Hindlimb muscle (tissue), 1 donor: ENCODE measurements at regions not wholly inside any gene's neighbourhood (a gene's known extent, or its start where the extent isn't known, plus 50 kb on each side); places are given as distances from the start of the nearest gene placed in this dataset.
"Not testable (repeated sequence)": the region's sequence is repeated elsewhere in the genome, so short reads cannot be mapped to it uniquely, and the experiment has no call there.

ENCODE experiments used
- DNase-seq: peaks from one replicate; pipeline ENCODE4 v3.0.0-alpha.2; 2013

DNA sequence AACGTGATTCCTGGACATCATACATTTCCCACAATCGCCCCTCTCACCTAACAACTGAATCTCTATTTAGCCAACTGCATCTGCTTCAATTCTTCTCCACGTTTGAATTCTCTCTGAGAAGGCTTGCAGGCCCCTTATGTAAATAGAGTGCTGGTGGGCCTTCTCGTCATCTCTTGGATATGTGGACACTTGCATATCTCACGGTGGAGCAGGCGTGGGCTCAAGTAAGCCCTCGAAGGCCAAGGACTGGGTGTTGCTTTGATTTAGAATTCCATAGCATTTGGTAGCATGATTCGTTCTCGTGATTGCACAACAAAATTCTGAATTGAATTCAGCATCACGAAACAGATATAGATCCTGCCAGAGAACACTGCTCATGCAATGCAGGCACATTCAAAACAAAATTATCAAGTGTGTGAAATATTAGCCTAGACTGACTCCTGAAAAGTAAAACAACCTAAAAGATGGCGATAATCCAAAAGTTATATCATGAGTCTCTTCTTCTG is 613.6 kb downstream of the TFAP2A start:
- no peak for DNase-seq

DNA sequence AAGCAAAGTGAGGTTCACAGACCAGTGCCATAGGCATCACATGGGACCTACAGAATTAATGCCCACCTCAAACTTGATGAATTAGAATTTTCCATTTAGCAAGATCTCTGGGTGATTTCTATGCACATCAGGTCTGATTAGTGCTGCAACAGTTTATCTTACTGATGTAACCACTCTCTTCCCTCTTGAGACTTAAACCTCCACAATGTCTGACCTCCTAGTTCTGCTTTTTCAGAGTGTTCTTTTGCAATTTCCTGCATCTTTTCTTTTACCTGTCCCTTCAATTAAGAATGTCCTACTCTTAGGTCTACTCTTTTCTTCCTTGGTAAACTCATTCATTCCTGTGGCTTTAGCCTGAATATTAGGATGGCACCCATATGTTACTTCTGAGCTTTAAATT is 615.3 kb downstream of the TFAP2A start:
- DNase-seq, result no peak

DNA sequence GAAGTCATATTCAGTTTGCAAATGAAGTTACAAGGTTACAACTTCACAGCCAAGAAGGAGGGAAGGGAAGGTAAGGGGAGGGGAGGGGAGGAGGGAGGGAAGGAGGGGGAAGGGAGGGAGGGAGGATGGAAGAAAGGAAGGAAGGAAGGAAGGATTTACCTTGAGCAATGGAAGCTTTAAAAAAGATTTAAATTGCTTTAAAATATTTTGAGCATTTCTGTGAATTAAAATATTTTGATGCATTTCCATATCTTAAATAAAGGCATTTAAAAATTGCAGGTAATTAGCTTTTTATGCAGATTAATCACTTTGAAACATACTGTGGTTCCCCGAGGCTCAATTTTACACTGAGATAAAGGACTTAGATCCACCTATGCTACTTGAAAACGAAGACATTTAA is 618.0 kb downstream of the TFAP2A start:
- no peak for DNase-seq

DNA sequence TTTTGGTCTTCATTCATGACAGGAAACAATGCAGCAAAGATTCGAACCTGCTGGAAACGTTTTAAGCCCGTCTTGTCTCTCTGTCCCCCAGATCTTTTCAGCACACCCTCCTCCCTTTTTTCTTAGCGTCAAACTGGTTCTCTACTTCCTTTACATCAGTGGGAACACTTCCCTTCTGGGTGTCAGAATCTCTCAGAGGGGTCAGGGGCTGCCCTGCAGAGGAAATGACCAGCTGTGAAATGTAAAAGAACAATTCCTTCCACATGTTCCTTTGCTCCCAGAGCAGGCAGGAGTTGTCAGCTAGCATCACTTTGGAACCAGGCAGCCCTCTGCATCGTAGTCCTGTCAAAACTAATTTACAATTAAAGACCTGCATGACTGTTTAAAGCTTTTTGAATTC is 619.0 kb downstream of the TFAP2A start:
- DNase-seq, result no peak

DNA sequence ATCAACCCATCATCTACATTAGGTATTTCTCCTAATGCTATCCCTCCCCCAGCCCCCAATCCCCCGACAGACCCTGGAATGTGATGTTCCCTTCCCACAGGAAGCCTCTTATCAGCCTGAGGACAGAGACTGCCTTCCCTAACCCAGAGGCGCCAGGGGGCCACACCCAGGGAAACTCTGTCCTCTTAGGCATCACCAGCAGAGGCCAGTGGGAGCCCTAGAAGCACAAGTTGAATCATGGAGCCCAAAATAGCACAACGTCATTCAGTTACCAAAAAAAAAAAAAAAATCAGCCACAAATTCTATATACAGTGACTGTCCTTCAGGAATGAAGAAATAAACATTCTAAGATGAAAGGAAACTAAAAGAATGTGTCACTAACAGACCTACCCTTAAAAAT is 625.7 kb downstream of the TFAP2A start:
- DNase-seq, result no peak

DNA sequence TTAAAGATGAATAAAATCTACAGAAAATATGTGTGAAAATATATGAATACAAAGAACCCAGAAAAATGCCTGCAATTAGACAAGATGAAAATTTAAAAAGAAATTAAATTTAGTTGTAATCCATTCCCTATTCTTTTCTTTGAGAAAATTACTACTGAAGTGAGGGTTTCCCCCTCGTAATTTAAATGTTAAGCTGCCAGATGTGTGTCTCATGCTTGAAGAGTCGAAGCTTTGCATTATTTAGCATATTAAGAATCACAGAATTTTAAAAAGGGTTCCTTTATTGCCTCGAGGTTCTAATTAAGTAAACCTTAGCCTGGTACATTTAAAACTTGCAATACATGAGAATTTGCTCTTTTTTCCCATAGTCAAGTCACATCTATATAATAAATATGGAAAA is 630.1 kb downstream of the TFAP2A start:
- DNase-seq, result no peak

DNA sequence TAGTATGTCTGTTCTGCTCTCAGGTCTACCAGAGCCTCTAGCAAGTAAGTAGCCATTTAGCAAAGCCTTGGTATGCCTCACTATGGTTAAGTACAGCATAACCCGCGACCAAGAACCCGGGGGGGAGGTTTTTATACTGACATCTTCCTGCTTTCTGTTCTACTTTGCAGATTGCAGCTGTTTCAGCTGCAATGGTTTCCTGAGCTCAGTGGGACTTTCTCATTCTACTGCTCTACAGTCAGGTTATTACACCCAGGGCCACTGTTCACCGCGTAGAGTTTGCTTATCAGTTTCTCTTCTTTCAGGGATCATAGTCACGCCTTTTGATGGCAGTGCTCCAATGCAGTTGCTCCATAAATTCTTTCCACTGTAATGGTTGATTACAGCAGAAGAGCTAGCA is 631.3 kb downstream of the TFAP2A start:
- DNase-seq, result no peak

DNA sequence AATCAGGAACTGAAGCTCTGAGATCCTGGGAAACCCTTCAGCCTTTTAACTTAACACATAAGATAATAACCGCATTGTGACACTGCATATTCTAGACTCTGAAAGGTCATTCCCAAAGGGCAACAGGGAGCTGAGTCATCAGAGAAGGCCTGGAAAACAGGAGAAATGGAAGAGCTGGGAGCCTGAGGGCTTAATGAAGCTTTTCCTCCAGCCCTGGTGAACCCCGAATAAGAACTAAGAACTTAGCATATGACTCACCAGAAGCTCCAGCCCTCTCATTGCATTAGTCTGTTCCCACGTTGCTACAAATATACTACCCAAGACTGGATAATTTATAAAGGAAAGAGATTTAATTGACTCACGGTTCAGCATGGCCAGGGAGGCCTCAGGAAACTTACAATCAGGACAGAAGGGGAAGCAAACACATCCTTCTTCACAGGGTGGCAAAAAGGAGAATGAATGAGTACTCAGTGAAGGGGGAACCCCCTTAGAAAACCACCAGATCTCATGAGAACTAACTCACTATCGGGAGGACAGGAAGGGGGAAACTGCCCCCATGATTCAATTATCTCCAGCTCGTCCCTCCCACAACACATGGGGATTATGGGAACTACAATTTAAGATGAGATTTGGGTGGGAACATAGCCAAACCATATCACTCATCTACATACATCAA is 648.5 kb downstream of the TFAP2A start:
- no peak for DNase-seq

DNA sequence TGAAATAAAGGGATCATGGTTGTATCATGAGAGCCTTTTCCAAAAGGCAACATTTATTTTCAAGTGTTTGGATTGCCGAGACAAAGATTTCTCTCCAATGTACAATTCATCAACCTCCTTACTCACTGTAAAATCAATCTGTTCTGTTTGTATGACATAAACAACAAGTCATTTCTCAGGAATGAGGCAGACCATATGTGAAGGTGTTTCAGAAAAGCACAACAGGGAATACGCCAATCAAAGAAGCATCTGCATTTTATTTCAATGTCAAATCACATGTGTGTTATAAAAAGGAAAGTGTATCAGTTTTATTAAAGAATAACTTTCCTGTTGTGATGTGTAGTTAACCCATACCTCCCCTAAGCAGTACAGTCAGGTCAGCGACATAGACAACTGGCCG is 653.7 kb downstream of the TFAP2A start:
- no peak for DNase-seq

DNA sequence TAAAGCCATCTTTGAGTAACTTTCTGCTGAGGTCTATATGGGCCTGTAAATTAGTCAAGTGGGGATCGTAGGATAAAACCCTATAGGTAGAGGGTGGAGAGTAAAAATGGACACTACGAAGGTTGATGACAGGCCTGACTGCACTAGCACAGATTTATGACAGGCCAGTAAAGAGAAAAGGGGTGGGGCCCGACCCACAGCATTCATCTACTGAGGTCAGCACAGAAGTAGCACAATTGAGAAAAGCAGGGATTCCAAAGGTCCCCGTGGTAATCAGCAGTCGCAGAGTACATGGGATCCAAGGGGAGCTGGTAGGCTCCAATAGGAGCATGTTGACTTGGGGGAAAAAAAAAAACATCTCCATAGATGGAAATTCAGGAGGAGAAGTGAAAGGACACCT is 660.4 kb downstream of the TFAP2A start:
- no peak for DNase-seq

DNA sequence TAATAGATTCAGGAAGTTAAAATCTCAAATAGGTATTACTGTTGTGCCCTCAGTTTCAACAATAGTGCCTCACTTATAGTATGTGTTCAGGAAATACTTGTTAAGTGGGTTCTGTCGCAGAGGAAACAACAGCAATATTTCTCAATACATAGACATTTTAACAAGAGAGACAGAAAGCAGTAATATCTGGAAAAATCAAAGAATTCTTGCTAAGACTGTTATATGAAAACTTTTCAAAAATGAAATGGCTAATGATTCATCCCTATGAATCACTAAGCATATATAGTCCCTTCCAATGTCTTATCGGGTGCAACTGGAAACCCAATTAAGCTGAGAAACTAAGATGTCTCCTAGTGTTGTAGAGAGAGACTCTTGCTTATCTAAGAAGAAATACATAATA is 668.9 kb downstream of the TFAP2A start:
- no peak for DNase-seq

DNA sequence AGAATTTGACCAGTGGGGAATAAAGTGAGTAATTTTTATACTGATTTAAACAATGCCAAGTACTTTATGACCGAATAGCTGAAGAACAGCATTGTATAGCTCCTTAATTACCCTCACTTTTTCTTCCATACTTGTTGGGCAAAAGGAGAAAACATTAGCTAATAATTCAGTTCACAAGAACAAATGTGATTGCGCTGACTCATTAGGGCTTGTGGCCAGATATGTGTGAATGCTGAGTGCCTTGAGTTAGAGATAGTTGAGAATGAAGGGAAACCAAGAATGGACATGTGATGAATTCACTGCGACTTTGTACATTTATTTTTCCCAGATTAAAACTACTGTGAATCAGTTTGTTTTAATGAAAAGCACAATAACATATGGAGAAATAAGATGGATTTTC is 669.4 kb downstream of the TFAP2A start:
- DNase-seq, result no peak

DNA sequence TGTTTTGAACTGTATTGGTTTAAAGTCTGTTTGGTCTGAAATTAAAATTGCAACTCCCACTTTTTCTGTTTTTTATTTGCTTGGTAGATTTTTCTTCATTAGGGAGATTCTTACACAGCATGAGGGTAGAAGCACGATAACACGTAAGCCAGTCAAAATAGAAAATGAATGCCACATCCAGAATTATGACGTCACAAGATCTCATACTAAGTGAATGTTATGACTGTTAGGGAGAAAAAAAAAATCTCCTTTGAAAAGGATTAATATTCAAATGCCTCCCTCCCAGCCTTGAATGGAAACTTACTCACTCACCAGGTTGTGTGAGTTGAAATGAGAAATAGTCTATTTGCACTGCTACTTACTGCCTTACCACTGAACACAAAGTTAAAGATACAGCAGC is 670.8 kb downstream of the TFAP2A start:
- no peak for DNase-seq

DNA sequence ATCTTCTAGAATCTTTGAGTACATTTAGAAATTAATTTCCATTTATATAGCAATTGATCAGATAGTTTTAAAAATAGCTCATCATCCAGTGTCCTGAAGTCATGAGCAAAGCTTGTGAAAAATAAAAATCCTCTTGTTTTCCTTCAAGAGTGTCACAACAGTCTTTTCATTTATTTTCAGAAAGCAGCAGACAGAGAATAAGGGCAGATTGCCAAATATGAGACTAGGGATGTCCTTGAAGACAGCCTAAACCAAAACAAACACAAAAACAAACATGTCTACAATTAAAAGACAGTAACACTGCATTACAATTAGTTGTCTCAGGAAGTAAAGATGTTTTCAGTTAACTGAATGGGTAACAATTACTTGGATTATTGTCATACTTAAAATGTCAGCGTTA is 682.8 kb downstream of the TFAP2A start:
- no peak for DNase-seq

DNA sequence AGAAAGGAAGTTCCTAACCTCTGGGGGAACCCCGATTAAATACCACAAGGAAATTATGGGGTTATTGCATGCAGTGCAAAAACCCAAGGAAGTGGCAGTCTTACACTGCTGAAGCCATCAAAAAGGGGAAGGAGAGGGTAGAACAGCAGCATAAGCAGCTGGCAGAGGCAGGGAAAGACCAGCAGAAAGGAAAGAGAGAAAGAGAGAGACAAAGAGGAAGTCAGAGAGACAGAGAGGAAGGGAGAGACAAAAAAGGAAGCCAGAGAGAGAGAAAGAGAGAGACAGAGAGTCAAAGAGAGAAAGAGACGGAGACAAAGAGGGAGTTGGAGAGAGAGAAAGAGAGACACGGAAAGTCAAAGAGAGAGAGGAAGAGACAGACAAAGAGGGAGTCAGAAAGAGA is 689.1 kb downstream of the TFAP2A start:
- not testable (repeated sequence) for DNase-seq

DNA sequence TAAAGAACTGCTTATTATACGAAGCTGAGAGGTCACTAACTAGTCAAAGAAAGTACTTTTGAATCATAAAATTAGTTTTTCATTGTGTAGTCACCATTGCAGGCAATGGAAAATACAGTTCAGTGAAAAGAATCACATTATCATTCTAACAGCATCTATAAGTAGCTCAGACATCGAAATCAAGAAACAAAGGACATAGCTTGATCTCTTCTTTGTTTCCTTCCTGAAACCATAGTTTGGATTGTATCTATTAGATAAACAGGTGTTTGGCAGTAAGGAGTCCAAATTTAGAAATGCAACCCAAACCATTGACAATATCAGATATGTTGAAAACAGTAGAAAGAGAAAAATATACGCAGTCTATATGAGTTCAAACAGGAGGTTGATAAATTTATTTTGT is 697.3 kb downstream of the TFAP2A start:
- no peak for DNase-seq

DNA sequence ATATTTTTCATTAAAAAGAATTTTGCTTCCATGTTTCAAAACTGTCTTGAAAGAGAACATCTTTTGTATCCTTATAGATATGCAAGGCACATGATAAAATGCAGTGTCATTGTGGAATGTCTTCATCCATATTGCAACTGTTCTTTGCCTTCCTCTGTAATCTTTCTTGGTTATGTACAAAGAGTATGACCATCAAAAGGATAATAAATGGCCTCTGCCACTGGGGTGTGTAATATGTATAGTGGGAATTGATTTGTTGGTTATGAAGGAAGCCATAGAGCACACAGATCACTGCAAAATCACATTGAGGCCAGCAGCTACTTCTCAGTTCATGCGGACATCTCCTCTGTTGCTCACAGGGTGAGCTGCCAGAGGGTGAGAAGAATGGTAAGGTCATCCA is 703.5 kb downstream of the TFAP2A start:
- DNase-seq, result no peak

DNA sequence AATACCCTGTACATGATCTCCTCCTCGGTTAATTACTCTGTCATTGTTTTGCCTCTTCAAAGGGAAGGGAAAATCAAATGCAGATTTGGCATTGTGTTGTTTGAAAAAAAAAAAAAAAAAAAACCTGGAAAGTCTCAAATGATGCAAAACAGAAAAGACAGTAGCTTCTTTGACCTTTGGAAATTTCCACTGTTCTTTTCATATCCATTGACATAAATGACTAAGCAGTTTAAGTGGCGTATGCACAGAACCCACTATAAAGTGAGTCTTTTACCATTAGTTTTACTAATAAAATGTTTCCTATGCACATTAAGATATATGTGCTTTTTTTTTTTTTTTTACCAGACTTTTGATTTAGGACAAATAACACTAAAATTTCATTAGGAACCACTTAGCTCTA is 704.3 kb downstream of the TFAP2A start:
- no peak for DNase-seq

DNA sequence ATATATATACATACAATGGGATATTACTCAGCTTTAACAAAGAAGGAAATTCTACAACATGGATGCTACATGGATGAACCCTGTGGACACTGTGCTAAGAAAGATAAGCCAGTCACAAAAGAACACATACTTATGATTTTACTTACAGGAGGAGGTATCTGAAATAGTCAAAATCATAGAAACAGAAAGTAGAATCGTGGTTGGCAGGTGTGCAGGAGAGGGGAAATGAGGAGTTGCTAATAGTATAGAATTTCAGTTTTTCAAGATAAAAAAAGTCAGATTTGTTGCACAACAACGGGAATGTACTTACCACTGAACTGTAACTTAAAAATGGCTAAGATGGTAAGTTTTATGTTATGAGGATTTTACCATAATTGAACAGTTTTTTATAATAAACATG is 706.3 kb downstream of the TFAP2A start:
- no peak for DNase-seq

DNA sequence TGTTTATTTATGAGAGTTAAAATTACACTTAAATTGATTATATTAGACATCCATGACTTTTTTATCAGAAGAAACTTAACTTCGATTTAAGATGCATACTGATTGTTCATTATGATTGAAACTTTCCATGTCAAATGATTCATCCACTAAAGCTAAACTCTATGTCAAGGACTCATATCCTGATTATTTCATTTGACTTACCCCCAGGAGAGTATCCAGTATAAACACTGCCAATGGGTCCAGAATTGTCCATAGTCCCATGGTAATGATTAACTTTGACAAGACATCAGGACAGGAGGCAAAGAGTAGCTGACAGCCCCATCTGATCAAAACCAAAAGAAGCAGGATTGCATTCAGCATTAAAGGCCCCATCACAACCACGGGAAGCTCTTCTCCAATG is 709.9 kb downstream of the TFAP2A start:
- DNase-seq, result no peak

DNA sequence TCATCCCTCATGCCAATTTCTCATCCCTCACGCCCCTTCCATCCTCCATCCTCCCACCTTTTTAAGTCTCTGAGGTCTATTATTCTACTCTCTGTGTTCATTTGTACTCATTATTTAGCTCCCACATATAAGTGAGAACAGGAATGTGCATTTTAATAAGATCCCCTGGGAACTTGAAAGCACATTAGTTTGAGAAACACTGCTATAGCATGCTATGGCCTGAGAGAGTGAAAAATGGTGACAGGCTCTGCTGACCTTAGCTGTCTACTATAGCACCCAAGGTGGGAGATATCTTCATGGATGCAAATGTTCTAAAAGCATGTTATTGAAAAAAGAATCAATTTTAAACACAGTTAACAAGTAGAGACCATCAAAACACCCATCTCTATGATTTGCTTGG is 712.0 kb downstream of the TFAP2A start:
- DNase-seq, result no peak

DNA sequence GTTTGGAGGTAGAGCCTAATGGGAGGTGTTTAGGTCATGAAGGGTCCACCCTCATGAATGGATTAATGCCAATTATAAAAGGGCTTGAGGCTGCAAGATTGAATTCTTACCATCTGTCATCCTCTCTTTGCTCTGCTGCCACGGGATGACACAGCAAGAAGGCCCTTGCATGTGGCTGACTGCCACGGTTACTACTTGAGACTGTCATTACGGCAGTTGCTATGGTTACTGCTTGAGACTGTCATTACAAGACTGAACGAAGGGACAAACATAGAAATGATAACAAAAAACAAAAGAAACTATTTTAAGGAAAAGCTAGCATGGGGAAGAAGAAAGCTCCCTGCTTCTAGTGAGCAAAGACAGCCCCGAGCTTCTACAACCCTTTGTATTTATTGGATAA is 715.0 kb downstream of the TFAP2A start:
- no peak for DNase-seq

DNA sequence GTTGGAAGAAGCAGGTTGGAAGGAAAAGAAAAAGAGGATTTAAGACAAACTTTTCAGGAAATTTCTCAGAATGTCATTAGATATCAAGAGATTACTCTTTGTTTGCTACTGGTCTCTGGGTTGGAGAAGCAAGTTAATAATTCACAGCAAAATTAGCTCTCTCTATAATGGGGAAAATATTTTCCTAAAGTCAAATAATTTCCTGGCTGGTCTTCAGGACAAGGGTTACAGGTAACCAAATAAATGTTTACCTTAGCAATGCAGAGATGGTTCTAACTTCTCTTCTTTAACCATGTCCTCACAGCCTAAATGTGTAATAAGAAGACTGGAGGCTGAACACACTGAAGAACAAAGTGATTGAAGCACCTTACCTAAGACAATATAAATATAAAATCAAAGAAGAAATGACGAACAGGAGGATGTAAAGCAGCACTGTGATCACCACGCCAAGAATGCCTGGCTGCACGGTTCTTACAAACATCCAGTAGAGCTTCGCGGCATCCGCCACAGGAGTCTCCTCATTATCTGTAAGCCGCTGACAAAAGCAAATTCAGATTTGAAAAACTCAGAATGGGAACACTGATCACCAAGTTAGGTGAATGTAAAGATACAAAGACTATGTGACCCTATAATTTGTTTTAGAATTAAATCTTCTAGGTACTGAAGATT is 717.5 kb downstream of the TFAP2A start:
- DNase-seq, result no peak

DNA sequence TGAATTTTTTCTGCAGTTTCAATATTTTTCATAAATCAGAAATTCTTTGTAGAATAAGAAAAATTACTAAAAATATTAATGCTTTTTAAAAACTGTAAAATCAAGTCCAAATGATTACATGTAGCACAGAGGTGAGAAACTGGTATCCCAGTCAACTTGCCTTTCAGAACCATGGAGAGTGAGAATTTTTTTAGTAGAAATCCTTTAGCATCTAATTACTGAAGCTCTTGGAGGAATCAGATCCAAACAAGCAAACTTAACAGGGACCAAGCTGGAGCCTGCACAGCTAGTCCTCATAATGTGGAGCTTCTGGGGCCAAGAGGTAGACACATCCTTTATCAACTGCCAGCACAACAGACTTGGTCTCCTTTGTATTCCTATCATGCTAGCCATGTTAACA is 724.5 kb downstream of the TFAP2A start:
- no peak for DNase-seq

DNA sequence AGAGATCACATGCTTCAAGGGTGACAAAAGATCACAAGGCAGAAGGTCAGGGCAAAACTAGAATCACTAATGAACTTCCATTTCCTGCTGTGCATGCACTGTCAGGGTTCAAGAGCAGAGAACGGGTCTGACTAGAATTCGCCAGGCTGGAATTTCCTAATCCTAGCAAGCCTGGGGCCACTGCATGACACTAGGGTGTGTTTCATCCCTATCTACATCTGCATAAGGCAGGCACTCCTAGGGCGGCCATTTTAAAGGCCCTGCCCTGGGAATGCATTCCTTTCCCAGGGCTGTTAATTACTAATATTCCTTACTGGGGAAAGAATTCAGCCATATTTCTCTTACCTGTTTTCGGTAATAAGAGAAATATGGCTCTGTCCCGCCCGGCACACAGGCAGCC is 734.1 kb downstream of the TFAP2A start:
- DNase-seq, result not testable (repeated sequence)
